Activated CD4-positive, alpha-beta T cell treated with anti-CD3 and anti-CD28 coated beads, Interleukin-2, amount 50 U/mL, for 1 hour (primary cell): ENCODE measurements at regions not wholly inside any gene's neighbourhood (a gene's known extent, or its start where the extent isn't known, plus 50 kb on each side); places are given as distances from the start of the nearest gene placed in this dataset.

Experiments used
- DNase-seq: peaks from one replicate; pipeline ENCODE4 v3.0.0-alpha.2; 2020

DNA sequence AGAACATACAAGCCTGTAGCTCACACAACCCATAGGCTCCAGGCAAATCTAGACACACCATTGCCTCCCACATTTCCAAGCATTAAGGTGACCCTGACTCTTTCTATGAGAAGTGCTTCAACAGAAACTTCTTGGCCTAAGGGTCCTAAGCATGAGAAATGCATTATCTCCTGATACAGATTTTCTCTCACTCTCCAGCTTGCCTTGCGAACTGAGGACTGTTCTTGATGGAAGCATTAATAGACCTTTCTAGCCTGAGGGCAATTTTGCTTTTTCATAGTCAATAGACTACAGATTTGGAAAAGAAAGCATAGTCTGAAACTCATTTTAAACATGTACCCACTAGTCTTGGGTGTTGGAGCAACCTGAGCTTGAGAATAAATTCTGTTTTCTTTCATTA is 1801.3 kb upstream of the PCDH7 start:
- no peak for DNase-seq

DNA sequence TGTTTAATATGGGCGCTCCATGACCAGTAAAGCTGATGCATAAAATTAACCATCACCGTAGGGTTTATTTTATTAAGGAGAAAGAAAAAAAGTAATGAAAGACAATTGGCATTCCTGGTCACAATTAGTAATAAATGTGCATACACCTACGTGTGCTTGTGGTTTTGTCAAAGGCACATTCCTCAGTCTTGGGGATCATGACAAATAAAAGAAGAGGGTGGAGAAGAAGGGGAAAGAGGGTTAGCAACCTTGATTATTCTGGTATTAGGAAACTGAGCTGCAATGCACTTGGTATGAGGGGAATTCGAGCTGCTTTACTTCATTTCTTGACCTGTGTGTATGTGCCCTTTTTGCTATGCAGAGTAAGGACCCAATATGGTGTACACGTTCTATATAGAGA is 1798.3 kb upstream of the PCDH7 start:
- DNase-seq: no peak

DNA sequence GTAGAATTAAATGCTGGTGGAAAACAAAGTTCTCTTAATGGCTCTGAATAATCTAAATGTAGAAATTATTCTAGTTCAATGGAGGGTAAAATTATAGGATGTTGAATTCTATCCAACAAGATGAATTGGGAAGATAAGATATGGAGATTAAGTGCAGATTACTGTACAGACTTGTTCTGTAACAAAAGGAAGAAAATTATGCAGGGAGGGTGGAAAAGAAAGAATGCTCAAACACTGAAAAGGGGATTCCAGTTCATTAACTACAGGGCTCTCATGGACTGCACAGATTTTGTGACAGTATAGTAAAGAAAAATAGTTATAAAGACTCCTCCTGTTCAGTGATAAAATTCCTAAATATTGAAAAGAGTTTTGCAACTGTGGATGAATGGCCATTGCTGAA is 1794.0 kb upstream of the PCDH7 start:
- no peak for DNase-seq

DNA sequence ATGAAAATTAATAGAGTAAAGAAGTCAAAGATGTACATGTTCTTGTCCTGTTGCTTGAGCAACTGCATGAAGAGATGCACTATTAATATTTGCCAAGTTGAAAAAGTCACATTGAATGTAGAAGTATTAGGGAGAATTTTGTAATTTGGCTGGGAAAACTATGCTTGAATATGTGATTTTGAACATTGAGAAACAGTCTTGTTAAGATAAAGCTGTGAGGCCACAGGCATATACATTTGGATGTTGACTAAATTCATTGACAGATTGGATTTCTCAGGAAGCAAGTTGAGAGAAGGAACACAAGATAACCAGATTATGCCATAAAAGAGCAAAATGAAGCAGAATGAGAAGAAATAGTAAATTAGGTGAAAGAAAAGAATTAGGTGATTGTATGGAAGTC is 1777.5 kb upstream of the PCDH7 start:
- DNase-seq: no peak

DNA sequence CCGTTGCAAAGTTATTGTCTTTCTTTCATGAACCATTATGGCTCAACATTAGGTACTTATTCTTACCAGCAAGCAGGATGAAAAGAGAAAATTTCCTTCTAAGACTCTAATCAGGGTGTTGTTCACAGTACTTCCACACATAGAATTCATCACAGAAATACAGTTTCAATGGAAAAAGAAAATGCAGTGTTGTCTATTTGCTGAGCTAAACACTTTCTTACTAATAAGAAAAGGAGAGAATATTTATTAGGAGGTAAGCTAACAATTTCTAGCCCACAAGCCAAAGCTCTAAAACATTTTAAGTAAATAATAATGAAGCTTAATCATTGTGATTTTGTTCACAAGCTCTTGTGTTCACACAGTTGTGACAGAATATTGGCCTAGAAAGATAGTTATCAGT is 1772.8 kb upstream of the PCDH7 start:
- no peak for DNase-seq

DNA sequence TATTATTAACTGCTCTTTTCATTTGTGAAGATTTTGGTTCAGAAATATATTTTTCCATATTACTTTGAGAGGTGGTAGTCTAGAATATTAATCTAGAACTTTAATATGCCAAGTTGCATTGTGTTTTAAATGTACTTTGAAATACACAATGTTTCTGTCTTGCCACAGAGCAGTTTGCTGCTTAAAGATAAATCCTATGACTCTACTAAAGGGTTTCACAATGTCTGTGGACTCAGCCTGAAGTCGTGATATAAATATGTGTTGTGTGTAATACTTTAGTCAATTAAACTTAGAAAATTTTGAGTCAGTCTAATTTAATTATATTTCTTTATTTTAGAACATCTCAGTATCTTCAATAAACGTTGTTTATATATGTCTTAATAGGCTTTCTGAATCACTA is 1771.7 kb upstream of the PCDH7 start:
- no peak for DNase-seq

DNA sequence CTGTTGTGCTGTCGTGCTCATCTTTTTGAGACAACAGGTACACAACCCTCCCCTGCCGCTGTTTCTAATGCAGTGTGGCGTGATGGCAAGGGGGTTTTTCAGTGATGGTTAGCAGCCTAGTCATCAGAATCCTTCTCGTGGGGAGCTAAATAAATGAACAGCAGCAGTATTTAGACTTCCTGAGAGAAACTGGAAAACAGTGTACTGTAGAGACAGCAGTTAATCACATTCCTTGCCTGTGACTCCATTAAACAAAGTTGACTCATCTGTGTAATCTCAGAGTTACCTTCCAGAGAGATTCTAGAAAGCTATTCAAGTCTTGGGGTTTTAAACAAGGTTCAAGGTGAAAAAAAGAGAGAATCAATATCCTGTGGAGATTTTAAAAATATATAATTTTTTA is 1753.2 kb upstream of the PCDH7 start:
- no peak for DNase-seq

DNA sequence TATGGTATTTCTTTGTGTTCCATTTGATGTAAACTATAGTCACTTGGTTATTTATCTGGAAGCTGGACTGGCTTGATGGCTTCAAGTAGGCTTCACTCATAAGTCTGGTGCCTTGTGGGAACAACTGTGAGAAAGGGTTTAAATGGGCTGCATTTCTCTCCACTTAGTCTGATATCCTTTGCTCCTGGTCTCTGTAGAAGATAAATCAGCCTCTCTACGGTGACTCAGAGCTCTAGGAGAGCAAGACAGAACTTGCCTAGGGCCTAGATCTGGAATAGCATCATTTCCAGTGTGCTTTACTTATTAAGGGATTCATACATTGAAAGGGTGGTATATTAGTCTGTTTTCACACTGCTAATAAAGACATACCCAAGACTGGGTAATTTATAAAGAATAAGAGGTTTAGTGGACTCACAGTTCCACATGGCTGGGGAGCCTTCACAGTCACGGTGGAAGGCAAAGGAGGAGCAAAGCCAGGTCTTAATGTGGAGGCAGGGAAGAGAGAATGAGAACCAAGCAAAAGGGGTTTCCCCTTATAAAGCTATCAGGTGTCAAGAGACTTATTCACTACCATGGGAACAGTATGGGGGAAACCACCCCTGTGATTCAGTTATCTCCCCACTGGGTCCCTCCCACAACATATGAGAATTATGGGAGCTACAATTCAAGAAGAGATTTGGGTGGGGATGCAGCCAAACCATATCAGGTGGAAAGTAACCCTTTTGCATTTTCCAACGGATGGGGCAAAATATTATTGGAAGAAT is 1746.4 kb upstream of the PCDH7 start:
- DNase-seq: no peak

DNA sequence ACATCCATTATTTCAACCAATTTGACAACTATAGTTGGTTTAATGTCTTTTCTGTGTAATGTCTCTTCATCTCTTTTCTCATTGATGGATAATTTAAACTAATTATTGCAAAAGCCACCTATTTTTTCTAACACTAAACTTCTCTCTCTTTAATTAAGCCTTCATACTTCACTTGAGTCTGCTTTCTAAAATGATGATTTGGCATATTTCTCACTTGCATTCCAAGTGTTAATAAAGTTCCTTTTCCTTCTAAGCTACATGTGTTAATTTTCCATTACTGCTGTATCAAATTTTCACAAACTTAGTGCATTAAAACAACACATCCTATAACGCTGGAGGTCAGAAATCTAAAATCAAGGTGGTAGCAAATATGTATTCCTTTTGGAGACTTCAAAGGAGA is 1743.8 kb upstream of the PCDH7 start:
- no peak for DNase-seq

DNA sequence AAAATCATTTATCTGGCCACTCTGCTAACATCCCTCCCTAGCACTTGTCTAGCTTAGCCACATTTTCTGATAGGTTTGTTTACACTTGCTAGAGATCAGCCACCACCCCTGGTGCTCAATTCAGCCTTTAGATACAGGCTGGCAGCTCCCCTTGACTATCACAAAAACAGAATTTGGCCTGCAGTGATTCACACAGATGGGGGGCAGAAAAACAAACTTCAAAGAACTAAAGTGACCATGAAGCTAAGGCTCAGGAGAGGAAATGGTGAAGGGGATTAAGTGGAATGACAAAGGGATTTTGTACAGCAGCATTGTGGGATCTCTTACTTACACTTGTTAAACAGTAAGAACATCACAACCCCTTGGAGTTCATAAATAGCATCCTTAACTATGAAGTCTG is 1718.0 kb upstream of the PCDH7 start:
- no peak for DNase-seq

DNA sequence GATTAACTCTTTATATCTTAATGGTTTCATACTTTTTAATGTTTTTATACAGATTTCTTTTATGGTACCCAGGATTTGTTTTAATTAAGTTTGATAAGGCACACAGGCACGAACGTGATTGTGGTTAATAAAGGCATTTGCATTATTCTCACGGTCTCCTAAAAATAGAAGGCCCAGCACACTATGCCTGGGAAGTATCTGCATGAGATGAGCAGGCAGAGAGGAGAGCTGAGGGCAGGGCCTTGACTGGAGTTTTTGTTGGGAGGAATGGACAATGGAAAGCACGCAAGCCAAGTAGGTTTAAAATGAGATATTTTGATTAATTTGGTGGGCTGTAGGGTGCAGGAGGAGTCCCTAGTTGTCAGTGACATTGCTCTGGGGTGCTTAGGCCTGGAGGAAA is 1714.3 kb upstream of the PCDH7 start:
- DNase-seq: no peak

DNA sequence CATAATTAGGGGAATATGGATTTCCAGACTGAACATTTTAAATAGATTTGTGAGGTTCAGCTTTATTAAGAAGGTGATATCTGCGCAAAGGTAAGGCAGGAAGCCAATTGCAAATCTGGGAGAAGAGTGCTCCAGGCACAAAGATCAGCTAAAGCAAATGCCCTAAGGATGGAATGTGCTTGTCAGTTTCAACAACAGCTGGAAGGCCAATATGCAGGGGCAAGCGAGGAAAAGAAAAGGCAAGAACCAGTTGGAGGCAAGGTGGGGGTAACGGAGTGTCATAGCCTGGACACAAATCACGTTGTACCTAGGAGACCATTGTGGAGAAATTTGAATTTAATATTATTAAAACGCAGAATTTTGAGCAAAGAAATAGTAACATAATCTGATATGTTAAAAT is 1710.3 kb upstream of the PCDH7 start:
- no peak for DNase-seq

DNA sequence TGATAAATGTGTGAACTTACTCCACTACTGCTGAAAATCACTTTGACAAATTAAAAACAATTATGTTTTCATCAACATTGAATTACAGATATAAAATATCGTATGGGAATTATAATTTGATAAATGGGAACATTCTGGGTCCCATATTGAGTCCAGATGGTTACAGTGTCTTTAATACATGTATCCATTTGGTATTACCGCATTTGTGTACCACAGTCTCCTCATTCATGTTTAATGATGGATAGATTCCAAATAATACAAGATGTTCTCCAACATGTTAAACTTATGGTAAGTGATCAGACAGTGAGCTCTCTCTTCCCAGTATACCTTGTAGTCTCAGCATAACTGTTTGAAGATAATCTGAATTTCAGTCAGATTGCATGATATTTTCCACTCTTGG is 1706.8 kb upstream of the PCDH7 start:
- DNase-seq: no peak

DNA sequence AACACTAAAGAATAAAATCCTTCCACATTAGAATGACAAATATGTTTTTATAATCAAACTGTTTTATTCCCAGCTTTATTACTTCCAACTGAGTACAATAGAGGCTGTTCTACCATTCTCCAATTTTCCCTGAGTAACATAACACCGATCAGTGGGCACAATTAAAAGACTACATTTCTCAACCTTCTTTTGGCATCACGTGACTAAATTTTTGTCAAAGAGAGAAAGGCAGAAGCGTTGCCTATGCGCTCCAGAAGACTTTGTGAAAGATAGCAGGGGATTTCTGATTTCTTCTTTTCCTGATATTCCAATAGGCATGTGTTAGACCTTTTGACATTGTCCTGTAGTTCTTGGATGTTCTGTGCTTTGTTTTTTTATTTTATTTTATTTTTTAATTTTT is 1705.6 kb upstream of the PCDH7 start:
- DNase-seq: no peak

DNA sequence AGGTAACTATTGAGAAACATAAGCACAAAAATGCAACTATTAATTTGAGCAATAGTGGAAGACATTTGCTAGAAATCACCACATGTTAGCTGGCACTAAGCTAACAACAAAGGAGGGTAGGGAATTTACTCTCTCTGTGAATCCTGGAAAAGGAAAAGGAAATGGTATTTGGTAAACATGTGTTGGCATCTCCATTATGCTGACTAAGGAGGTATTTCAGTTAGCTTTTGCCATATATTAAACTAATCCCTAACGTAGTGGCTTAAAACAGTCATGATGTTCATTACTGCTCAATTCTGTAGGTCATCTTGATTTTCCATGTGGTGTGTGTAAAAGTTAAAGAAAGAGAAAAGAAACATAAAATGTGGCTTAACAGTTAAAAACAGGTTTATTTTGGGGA is 1686.5 kb upstream of the PCDH7 start:
- no peak for DNase-seq

DNA sequence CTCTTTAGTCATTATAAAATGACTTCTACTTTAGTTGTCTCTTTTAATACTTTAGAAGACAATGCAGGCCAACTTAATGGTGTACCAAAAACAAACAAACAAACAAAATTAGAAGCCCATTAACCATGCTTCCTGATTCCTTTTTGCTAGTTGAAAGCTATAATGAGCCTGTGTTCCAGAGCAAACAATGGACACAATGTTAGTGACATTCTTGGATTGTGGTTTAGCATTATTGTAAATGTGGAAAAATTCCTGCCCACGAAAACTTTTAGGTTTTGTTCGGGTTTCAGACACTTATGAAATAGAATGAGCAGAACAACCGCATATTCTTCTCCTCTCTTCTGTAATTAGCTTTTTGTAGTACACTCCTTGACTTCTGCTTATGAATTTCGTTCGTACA is 1682.7 kb upstream of the PCDH7 start:
- DNase-seq: no peak

DNA sequence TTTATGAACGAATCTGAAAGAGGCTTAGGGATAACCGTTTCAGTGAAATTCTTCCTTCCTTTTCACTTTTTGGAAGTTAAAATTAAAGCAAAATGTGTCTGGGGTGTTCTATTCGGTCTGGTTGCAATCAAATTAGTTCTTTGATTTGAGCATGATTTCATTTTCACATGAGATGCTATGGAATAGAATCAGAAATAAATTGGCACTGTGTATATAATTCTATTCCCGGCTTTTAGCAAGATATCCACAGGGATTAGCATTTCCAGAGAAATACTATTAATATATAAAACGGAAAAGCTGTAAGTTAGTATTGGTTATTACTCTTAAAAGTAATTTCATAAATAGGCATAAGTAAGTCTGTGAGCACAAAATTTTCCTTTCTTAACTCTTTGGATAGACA is 1676.8 kb upstream of the PCDH7 start:
- DNase-seq: no peak

DNA sequence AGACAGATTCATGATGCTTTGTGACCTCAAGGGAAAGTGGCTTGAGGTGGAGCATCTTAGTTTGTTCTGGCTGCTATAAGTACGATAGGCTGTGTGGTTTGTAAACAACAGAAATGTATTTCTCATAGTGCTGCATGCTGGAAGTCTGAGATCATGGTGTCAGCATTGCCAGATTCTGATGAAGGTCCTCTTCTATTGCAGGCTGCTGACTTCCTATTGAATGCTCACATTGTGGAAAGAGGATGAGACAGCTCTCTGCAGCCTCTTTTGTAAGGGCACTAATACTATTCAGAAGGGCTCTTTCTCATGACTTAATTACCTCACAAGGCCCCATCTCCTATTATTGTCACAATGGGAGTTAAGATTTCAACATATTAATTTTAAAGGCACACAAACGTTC is 1674.0 kb upstream of the PCDH7 start:
- no peak for DNase-seq

DNA sequence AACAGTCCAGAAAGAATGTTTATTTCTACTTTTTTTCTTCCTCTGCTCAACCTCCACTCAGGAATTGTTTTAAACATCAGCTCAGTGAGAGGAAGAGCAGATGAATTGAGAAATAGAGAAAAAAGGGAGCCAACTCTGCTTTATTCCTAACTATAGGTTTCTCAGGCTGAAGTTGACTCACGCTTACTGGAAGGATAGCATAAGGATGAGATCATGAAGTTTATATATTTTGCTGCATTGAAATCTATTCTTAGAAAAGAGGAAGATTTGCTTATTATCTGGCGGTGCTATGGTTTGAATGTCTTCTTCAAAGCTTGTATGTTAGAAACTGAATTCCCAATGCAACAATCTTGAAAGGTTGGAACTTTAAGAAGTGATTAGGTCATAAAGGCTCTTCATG is 1673.4 kb upstream of the PCDH7 start:
- no peak for DNase-seq

DNA sequence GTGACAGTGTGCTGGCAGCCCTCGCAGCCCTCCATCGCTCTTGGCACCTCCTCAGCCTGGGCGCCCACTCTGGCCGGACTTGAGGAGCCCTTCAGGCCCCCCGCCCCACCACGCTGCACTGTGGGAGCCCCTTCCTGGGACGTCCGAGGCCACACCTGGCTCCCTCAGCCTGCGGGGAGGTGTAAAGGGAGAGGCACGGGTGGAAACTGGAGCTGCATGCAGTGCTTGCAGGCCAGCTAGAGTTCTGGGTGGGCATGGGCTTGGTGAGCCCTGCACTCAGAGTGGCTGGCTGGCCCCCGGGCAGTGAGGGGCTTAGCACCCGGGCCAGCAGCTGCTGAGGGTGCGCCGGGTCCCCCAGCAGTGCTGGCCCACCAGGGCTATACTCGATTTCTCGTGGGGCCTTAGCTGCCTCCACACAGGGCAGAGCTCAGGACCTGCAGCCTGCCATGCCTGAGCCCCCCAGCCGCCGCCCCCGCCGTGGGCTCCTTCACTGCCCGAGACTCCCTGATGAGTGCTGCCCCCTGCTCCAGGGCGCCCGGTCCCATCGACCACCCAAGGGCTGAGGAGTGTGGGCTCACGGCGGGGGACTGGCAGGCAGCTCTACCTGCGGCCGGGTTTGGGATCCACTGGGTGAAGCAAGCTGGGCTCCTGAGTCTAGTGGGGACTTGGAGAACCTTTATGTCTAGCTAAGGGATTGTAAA is 1672.7 kb upstream of the PCDH7 start:
- no peak for DNase-seq

DNA sequence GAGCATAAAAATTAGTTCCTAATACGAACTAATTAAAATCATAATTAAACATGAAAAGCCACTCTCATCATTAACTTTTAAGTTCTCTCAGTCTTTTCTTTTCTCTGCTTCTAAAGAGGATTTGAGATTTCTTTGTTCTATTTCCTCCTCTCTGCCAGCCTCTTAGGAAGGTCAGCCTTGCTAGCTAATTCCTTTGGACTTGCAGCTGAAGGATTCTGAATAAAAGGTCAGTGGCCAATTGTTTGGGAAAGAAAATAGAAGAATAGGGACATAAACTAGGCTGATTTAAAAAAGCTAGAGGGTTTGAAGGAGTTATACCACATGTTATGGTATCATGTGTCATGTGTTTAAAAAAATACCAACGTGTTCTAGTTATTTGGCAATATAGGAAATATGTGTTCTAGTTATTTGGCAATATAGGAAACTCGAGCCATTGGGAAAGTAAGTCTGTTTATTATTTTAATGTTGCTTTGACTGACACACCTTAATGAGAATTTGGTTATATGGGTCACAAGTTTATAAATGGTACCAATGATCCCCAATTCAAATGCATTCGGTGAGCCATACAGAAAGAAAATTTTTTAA is 1668.7 kb upstream of the PCDH7 start:
- DNase-seq: no peak

DNA sequence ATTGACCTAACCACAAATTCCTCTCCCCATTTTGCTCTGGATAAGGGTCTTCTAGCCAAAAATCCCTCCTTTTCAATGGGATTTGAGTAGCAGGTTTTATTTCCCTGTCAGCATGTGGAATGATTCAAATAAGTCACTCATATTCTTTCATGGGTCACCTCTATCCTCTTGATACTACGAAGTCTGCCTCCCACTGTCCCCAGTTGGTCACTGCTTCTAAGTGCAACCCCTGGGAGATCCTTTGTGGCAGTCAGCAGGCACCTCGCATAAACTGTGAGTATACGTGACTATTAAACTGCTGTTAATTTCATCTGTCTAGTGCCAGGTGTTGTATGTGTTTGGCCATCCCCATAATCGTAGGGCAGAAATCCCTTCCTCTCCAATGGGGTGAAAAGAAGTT is 1667.9 kb upstream of the PCDH7 start:
- DNase-seq: no peak

DNA sequence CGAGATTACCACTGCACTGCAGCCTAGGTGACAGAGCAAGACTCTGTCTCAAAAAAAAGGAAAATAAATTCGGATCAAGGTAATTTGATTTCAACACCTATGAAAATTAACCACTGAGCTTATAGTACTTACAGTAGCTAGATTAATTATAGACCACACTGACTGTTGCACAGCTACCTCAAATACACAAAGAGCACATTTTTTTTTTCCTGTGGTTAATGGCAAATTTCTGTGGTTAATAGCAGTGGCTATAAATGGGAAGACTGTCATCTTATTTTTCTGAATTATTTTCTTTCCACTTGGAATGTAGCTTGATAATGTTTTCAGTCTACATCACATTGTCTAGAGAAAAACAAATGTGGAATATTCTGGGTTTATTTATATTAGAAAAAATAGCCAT is 1661.6 kb upstream of the PCDH7 start:
- DNase-seq: no peak

DNA sequence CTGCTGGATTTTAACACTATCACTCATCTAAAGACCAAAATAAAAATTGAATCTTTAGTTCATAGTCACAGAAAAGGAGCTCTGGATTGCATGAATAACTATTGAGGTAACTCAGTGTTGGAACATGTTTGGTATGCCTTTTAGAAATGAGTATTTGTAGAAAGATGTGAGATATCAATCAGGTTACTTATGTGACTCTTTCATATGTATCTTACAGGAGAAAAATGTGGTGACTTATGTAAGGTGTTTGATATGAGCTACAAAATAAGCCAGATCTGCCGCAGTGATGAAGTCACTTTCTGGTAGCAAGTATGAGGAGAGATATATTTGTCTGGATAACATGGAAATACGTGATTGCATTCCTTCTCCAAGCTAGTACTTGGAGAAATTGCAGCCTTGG is 1653.3 kb upstream of the PCDH7 start:
- no peak for DNase-seq

DNA sequence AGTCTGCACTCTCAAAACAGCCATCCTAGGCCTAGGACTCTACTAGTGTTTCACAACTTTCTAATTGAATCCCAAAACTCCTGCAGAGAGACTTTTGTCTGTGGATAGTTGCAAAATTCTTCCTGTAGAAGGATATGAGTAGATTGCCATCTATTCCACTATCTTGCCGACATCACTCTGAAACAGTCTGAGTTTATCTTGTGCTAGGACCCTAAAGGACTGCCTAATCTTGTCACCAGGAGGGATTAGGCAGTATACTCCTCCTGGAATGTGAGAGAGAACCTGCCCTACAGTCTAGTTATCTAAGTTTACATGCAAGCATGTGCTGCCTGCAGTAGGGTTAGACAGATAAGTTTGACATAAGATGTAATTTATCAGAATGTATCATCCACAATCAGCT is 1646.6 kb upstream of the PCDH7 start:
- DNase-seq: no peak
